ENCODE measurements at regions not wholly inside any gene's neighbourhood (a gene's known extent, or its start where the extent isn't known, plus 50 kb on each side); places are given as distances from the start of the nearest gene placed in this dataset.

DNA sequence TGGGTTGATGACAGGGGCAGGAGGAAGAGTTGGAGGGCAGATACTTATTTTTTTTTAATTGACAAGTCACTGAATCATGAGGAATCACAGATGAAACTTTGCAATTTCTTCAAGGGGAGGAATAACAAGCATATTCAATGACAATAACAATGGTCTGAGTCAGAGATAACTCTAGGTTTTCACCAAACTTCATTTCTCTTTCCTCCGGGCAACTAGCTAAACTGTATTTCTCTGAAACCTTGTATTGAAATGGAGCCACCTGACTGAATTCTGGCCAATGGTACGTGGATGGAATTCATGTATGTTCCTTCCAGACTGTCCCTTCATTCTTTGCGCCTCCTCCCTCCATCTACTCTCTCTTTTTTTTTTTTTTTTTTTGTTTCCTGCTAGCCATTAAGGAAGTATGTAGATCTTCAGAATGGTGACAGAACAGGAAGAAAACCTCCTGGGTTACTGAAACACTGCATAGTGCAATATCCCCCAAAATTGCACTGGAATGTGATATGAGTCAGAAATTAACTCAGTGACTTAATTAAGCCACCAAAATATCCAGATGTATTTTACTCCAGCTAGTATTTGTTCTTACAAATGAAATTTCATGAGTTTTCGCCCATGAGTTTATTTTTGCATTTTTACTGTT lies 495.4 kb downstream of the OTOL1 start:
- DNase-seq (ENCODE audit: low read depth, low spot score), result no peak

DNA sequence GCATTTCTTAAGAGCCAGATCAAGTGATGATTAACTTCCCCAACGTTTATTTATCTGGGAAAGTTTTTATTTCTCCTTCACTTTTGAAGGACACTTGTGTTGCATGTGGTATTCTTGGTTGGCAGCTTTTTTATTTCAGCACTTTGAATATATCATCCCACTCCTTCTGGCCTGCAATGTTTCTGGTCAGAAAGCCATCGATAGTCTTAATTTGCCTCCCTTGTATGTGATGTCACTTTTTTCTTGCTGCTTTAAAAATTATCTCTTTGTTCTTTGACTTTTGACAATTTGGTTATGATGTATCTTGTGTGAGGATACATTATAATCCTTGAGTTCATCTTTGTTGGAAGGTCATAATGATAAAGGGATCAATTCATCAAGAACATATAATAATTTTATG lies 503.2 kb downstream of the OTOL1 start:
- no peak for DNase-seq (ENCODE audit: low read depth, low spot score)

DNA sequence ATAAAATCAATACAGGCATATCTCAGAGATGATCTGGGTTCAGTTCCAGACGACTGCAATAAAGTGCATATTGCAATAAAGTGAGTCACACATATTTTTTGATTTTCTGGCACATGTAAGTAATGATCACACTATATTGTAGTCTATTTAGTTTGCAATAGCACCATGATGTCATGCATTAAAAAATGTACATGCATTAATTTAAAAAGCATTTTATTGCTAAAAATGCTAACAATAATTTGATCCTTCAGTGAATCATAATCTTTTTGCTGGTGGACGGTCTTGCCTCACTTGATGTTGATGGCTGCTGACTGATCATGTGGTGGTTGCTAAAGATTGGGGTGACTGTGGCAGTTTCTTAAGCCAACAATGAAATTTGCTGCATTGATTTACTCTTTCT lies 511.1 kb downstream of the OTOL1 start:
- no peak for DNase-seq (ENCODE audit: low read depth, low spot score)

DNA sequence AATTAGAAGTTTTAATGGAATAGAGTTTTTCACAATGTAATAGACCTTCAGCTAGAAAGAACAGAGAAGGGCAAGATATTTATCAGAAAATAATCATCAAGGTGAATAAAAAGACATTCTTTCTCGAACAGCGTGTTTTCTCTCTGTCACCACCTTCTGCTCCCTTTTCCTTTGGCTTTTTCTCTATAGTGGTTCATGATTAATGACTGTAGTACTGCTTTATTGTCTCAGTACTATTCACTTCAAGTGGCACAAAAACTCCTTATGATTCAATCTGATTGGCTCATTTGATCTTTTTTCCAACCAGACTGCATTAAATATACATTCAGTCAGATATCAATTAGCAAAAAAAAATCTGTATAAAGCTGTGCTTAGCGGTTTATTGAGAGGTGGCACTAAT lies 516.0 kb downstream of the OTOL1 start:
- DNase-seq (ENCODE audit: low read depth, low spot score), result no peak

DNA sequence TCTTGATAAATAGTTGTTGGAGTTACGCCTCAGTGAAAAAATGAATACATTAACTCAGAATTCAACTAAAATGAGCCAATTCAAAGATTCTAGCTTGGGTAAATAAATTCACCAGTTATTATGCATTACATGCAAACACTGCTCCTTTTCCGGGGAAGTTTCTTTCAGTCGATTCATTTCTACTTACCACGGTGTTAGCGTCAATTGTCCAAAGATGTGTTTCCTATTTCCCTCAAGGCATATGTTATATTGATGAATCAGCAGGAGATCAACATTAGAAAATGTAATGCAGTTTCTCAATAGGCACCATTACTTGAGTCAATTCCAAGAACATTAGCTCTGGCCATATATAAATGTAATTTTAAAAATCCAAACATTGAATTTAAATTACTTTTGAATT lies 517.7 kb downstream of the OTOL1 start:
- no peak for DNase-seq (ENCODE audit: low read depth, low spot score)

DNA sequence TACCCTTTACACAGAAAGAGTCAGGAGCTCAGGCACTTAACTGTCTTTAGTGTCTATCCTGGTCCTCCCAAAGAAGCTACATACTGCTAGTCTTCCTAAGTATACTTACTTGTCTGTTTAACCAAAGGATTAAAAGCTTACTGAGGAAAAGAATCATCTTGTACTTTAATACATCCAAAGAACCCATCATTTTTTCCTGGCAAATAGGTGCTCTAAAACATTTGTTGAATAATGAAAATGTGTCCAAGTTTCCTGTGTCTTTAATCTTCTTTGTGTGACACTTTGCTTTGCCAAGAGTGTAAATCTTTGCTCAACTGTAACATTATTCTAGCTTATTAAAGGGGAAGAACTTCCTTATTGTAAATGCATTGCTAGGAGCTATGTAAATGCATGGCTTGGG lies 519.2 kb downstream of the OTOL1 start:
- no peak for DNase-seq (ENCODE audit: low read depth, low spot score)

DNA sequence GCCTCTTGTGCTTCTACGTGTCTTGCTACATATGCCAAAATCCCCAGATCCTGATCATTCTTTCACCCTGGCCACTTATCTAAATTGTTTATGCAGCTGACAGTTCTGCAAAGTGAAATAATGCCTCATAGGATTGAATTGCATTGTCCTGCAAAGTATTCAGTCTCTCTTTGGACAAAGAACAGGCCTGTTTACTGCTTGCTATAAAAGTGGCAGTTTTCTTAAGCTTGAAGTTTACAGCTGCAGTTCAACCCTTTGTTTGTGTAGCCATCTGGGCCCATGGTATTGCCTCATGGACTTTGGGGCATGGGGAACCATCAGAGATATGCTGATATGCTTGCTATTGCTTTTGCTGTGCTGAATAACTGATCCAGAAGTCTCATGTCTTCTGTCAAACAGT lies 523.2 kb downstream of the OTOL1 start:
- DNase-seq (ENCODE audit: low read depth, low spot score), result no peak

DNA sequence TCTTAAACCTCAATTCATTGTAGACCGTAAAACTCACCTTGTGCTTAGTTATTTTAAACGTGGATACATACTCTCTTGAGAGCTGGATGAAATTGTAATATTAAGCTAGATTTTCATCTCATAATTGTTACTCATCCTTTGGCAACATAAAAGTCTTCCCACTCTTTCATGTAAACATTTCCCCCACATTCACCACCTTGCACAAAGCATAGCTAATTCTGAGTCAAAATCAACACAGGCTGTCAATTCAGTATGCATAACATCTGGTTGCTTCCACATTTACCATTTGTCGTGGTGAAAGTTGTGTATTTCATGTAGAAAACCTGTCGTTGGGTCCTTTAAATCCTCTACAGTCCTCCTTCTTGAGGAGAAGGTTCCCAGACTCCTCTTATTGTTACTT lies 524.6 kb downstream of the OTOL1 start:
- DNase-seq (ENCODE audit: low read depth, low spot score), result no peak

DNA sequence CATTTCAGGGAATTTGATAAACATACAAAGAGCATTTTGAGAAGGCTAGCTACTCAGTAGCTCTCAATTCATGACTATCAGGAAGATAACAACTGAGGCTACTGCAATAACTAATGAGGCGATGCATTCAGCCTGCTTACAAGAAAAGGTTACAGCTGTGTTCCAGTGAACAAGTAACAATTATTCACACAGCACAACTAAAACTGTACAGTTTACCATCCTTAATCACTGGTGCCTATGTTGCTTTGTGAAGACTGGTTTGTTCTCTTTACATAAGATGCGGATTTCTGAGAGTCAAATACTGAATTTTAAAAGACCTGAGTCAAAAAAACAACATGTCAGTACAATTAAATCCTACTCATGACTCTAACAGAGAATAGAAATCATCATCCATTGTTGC lies 526.3 kb downstream of the OTOL1 start:
- no peak for DNase-seq (ENCODE audit: low read depth, low spot score)

DNA sequence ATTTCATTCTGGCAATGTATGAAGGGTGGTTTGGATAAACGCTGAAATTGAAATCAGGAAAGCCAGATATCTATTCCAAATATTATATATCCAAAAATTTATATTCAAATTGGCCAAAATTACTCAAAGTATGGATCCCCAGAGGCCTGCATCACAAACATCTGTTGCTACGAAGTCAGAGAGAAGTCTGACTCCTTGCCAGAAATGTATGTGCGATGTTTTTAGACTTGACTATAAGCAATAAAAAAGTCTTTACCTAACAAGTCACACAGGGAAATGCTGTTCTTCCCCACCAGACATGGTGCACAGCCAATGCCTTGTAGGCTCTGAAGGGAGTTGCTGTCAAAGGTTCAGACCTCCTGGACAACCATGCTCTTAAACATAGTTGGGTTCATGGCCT lies 533.1 kb downstream of the OTOL1 start:
- DNase-seq (ENCODE audit: low read depth, low spot score), result no peak

DNA sequence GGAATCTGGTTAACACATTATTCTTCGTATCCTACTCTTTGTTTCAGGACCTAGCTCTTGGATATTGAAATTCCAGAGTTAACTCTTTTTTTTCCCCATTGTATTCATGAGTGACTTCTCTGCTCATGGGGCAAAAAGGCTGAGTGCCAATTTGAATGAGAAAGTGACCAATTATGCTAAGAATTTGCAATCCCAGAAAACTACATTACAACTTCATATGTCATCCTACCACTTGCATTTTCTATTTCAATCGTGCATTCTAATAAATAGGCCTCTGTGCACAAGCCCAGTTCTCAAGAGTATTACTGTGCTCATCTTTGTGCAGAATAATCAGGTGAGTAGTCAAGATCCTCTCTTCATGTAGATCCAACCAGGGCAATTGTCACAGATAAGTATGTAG lies 537.8 kb downstream of the OTOL1 start:
- DNase-seq (ENCODE audit: low read depth, low spot score), result no peak

DNA sequence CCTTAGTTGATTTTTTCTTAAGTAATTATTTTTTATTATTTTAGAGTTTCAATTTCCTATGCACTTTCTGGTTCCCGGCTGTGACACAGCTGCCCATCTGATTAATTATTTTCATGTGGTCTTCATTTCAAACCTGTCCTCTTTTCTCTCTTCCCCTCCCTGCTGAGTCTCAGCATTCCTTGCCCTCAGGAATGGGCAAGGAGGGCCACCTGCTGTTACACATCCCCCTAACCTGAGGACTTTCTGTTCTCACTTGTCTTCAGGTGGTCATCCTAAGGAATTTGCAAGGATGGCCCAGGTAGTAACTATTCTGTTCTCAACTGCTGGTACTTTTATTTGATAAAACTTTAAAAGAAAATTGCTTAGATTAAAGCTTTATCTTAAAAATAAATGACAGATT lies 545.0 kb downstream of the OTOL1 start:
- DNase-seq (ENCODE audit: low read depth, low spot score), result no peak

DNA sequence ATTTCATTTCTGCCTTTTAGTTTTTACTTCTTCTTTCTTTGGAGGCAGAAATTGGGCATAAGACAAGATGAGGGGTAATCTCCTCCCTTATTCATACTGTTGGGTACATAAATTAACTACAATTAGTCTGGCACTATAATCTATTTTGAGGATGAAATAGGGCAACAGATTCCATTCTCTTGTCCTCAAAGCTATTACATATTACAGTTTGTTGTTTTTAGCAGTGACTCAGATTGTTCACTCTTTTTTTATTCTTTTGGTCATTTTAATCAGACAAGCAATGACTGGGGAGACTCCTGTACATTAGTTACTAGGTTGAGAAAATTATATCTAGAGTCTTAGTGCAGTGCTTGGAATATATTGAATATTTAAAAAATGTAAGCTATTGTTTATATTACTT lies 556.0 kb downstream of the OTOL1 start:
- no peak for DNase-seq (ENCODE audit: low read depth, low spot score)

DNA sequence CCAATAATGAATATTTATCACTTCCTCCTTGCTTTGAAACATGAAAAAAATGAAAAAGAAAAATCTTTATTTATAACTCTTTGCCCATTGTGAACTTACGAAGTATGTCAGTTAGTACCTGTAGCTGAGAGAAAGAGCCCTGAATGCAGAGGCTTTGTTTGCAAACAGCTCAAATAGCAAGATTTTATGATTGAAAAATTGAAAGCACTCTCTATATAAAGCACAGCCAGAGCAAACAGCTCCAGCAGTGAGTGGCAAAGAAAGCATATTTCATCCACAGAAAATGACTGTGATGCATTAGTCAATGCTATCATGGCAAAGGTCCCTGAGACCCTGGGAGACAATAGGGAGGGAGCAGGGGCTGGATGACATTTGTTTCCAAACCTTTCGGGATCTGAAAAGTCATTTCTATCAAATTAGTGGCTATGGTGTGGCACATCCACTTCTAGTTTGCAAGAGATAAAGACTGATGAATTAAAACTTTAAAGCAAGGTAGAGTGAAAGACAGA lies 576.1 kb downstream of the OTOL1 start:
- no peak for DNase-seq (ENCODE audit: low read depth, low spot score)

DNA sequence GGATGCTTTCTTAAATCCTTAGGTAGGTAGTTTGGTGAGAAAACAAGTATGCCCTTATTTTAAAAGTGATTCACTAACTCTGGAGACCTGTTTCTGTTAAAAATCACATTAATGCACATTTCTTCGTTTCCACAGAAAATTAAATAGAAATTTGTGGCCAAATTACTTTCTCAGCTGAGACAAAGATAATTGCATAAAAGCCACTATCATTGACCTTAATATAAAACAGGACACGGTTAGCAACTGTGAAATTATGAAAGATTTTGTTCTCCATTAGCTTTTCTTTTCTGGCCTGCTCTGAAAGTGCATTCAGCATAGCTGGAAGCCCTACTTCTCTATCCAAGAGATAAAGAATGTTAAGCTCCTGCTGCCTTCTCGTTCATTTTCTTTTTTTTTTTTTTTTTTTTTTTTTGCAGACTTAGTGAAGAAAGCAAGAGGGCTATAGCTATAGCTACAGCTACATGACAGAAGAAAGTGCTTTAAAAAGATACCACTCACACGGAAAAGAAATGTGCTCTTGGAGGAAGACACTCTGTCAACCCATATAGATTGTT lies 576.9 kb downstream of the OTOL1 start:
- DNase-seq (ENCODE audit: low read depth, low spot score), result no peak

DNA sequence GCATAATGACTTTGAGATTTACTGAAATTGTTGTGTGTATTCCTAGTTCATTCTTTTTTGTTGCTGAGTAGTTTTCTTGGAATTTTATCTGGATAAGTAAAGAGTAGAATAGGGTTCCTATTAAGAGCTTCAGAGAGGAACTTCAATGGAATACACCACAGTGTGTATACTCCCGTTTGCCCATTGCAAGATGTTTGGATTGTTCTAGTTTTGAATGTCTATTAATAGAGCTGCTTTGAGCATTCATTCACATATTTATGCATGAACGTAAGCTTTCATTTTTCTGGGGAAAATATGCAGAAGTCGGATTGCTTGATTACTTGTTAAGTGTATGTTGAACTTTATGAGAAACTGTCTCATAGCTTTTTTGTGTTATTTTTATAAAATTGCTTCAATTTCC lies 580.5 kb downstream of the OTOL1 start:
- DNase-seq (ENCODE audit: low read depth, low spot score), result no peak

DNA sequence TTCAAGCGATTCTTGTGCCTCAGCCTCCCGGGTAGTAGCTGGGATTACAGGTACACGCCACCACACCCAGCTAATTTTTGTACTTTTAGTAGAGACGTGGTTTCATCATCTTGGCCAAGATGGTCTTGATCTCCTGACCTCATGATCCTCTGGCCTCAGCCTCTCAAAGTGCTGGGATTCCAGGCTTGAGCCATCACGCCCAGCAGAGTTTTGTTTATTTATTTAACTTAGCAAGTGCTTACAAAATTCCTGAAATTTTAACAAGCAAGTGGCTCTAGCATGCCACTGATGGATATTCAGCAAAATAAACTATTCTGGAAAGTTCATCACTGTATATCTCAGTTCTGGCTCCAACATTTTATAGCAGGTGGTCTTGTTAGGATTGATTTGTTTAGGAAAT lies 585.9 kb downstream of the OTOL1 start:
- DNase-seq (ENCODE audit: low read depth, low spot score), result no peak

DNA sequence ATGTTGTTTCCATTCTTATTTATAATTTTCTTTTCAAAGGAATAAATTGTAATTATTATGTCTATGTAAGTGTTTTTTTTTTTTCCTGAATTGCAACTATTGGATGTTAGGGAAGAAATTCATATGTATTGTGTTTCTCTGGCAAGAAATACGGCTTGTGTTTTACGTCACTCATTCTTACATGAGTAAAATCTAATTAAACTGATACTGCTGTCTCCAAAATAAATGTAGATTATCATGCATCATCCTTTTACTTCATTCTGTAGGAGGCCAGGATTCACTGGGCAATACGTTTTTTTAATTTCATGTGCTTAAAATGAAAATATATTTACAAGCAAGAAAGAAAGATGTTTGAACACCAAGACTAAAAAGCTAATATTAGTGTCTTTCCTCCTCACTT lies 590.8 kb downstream of the OTOL1 start:
- DNase-seq (ENCODE audit: low read depth, low spot score), result no peak

DNA sequence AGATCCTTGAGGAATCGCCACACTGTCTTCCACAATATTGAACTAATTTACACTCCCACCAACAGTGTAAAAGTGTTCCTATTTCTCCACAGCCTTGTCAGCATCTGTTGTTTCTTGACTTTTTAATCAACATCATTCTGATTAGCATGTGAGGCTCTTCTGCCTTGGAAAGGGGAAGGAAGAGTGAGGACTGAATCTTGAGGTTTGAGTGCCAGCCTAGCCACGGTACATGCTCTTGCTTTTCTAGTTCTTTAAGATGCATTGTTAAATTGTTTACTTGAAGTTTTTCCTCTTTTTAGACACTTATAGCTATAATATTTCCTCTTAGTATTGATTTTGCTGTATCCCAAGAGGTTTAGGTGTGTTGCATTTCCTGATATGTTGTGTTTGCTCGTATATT lies 596.1 kb downstream of the OTOL1 start:
- DNase-seq (ENCODE audit: low read depth, low spot score), result no peak

DNA sequence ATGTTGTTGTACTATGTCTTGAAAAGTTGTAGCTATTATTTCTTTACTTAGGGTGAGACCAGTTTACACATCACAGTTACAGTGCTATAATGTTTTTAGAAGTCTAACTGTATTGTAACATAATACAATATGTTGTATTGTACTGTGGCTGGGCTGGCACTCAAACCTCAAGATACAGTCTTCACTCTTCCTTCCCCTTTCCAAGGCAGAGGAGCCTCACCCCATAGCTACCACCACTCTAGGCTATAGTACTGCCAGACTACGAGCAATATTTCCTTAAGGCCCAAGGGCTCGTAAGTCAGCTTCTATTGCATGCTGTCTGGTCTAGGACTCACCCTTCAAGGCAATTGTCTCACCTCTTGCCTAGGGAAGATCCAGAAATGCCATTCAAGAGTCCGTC lies 597.7 kb downstream of the OTOL1 start:
- no peak for DNase-seq (ENCODE audit: low read depth, low spot score)

DNA sequence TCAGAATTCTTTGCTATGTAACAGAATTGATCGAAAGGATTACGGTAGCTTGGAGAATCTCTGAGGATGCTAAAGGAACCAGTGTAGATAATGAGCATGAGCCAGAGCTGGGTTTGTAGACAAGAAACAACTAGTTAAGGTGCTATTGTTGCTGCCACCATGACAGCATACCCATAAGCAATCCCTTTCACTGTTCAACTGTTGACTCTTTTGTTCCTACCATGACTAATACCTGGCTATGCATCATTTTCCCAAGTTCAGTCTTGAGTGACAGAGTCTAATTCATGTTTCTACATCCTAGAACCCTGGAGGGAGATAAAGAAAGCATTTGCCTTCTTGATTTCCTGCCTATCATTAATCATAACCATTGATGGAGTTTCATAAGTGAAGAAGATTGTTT lies 600.3 kb downstream of the OTOL1 start:
- DNase-seq (ENCODE audit: low read depth, low spot score), result no peak

DNA sequence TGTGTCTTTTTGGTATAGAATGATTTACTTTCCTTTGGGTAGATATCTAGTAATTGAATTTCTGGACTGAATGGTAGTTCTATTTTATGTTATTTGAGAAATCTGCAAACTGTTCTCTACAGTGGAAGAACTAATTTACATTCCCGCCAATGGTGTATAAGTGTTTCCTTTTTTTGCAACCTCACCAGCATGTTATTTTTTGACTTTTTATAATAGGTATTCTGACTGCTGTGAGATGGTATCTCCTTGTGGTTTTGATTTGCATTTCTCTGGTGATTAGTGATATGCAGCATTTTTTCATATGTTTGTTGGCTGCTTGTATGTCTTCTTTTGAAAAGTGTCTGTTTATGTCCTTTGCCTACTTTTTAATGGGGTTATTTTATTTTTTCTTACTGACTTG lies 607.2 kb downstream of the OTOL1 start:
- no peak for DNase-seq (ENCODE audit: low read depth, low spot score)

DNA sequence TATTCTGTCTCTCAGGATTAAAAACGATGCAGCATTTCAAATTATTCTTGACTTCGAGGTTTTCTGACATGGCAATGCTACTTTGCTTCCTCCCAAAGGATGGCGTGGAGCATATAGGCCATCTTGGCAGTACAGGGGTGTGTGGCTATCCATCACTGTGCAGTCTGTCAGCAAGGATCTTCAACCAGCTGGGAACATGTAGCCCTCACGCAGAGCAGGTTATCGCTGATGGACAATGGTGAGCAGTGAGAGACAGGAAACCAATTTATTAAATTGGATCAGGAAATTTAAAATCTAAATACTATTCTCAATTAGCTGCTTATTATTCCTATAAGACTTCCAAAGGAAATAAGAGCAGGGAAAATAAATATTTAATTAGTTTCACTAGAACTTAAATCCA lies 615.3 kb downstream of the OTOL1 start:
- no peak for DNase-seq (ENCODE audit: low read depth, low spot score)

DNA sequence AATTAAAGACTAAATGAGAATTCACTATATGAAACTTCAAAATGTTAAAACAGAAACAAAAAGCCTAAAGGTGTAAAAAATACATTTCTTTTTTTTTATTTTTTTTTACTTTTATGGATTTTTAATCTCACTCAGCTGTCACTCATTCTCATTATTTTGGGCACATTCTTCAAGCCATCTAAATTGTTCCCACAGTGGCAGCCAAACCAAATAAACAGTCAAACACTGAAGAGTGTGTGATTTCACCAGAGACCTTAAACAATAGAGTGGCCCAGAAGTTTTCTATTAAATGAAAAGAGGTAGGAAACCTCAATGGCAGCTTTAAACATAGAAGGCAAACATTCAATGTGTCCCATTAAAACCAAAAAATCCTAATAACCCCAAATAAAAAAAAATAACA lies 616.1 kb downstream of the OTOL1 start:
- no peak for DNase-seq (ENCODE audit: low read depth, low spot score)
